Keratinocyte (primary cell): ENCODE measurements at regions not wholly inside any gene's neighbourhood (a gene's known extent, or its start where the extent isn't known, plus 50 kb on each side); places are given as distances from the start of the nearest gene placed in this dataset.

Source experiments
- DNase-seq: peaks from one replicate; pipeline ENCODE4 v3.0.0-alpha.2; 2011; ENCODE audit warnings: low read depth, missing footprints, low spot score
- FAIRE-seq: peaks from 2 replicates; lab custom pipeline; 2011; peaks lifted over from hg19 to GRCh38; lab: Jason Lieb, UNC
- H2AFZ ChIP-seq: 2 replicates; pipeline ENCODE4 v1.6.0; 2012; ENCODE audit warnings: low read length, control low read depth, inconsistent platforms; ENCODE audit not compliant: control insufficient read depth
- H3K27ac ChIP-seq: 2 replicates; pipeline ENCODE4 v1.5.1; 2011; ENCODE audit warnings: low read length; ENCODE audit not compliant: control insufficient read depth, insufficient read depth
- H3K27me3 ChIP-seq: 3 replicates; pipeline ENCODE4 v1.6.0; 2011; ENCODE audit warnings: low read length; ENCODE audit not compliant: control insufficient read depth, insufficient read depth; ENCODE audit errors: extremely low read depth
- H3K36me3 ChIP-seq, 2 experiments: 2 replicates in 1 of 2; 3 replicates in 1 of 2; pipeline ENCODE4 v1.5.1; 2011; ENCODE audit warnings: low read length in 2 of 2, mild to moderate bottlenecking in 1 of 2; ENCODE audit not compliant: control insufficient read depth in 2 of 2, insufficient read depth in 2 of 2; ENCODE audit errors: extremely low read depth in 1 of 2
- H3K4me1 ChIP-seq: 3 replicates; pipeline ENCODE4 v1.5.1; 2011; ENCODE audit warnings: low read length; ENCODE audit not compliant: control insufficient read depth, insufficient read depth; ENCODE audit errors: extremely low read depth
- H3K4me2 ChIP-seq: 3 replicates; pipeline ENCODE4 v1.6.0; 2011; ENCODE audit warnings: low read depth, low read length; ENCODE audit not compliant: control insufficient read depth, insufficient read depth; ENCODE audit errors: extremely low read depth
- H3K4me3 ChIP-seq, 3 experiments: fragments of 200-600 bp in 1 of 3; sonication (generic) in 1 of 3; 2 replicates in 2 of 3; 3 replicates in 1 of 3; pipeline ENCODE4 v1.5.1; 2011 to 2016; ENCODE audit warnings: low read length in 3 of 3, mild to moderate bottlenecking in 3 of 3, control low read depth in 2 of 3, inconsistent platforms in 1 of 3, low read depth in 1 of 3, mixed read lengths in 1 of 3, mixed run types in 1 of 3, moderate library complexity in 1 of 3; ENCODE audit not compliant: control insufficient read depth in 2 of 3, insufficient read depth in 2 of 3; ENCODE audit errors: extremely low read depth in 1 of 3
- H3K79me2 ChIP-seq: 2 replicates; pipeline ENCODE4 v1.6.0; 2012; ENCODE audit warnings: low read length; ENCODE audit not compliant: control insufficient read depth, insufficient read depth
- H3K9ac ChIP-seq: 3 replicates; pipeline ENCODE4 v1.6.0; 2011; ENCODE audit warnings: low read length; ENCODE audit not compliant: control insufficient read depth, insufficient read depth; ENCODE audit errors: extremely low read depth
- H3K9me1 ChIP-seq: 3 replicates; pipeline ENCODE4 v1.6.0; 2011; ENCODE audit warnings: low read length; ENCODE audit not compliant: control insufficient read depth, insufficient read depth; ENCODE audit errors: extremely low read depth
- H3K9me3 ChIP-seq: 2 replicates; pipeline ENCODE4 v1.5.1; 2012; ENCODE audit warnings: low read depth, low read length; ENCODE audit not compliant: control insufficient read depth
- H4K20me1 ChIP-seq: 3 replicates; pipeline ENCODE4 v1.6.0; 2011; ENCODE audit warnings: low read length; ENCODE audit not compliant: control insufficient read depth, insufficient read depth; ENCODE audit errors: extremely low read depth
- EZH2 ChIP-seq: IDR thresholded peaks from one replicate; pipeline ENCODE4 v1.6.1; 2012; ENCODE audit warnings: inconsistent platforms, mild to moderate bottlenecking, low read length, moderate library complexity
- dilution Hi-C: fragments of 300-500 bp; cut with MboI; formaldehyde crosslinking; loops from one replicate; pipeline ENCODE4 v1.7.0; 2020; ENCODE audit warnings: low sequenced_read_pairs; ENCODE audit not compliant: extremely low pct_ligation_motif_present
- TF ChIP-seq, protein P1 (sequence below), 3 experiments: IDR thresholded peaks in 1 of 3; conservative IDR thresholded peaks in 1 of 3; optimal IDR thresholded peaks in 1 of 3; 2 replicates in 2 of 3; 3 replicates in 1 of 3; pipeline versions ENCODE3 to v1.5.1; 2011; ENCODE audit warnings: low read length in 3 of 3, mild to moderate bottlenecking in 3 of 3, moderate library complexity in 2 of 3, control low read depth in 1 of 3, inconsistent platforms in 1 of 3; ENCODE audit not compliant: insufficient read depth in 2 of 3; ENCODE audit errors: extremely low read depth in 1 of 3

DNA sequence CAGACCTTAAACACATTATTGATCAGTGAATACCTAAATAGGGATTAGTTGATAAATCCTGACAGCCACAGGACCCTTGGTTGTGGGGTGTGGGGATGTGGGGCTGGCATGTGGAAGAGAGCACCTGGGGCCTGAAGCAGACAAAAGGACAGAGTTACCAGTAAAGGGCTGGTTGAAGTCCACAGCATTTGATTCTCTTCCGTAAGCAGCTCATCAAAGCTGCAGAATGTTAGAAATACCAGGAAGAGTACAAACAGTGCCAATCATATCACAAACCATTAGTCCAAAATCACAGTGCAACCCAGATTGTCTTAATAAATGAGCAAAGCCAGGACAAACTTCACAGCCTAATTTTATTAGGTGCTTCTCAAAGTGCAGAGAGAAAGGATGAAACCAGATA is 92.5 kb upstream of the KL start:
- FAIRE-seq, result no peak
- Histone ChIP-seq H3K79me2 (no peaks in the 10 kb centered on the region), H3K9me1 (no peaks in the 10 kb centered on the region), H2AFZ (no peak overlapping the region), H3K4me3 (no peak overlapping the region), H3K9ac (no peak overlapping the region), H4K20me1 (no peaks in the 10 kb centered on the region), H3K4me2 (no peak overlapping the region), H3K4me1 (no peaks in the 10 kb centered on the region), H3K27ac (no peak overlapping the region), H3K36me3 (no peaks in the 10 kb centered on the region), H3K27me3 (no peaks in the 10 kb centered on the region), H3K9me3 (no peaks in the 10 kb centered on the region)
- no peak for TF ChIP-seq EZH2
- DNase-seq, result no peak
- dilution Hi-C loops, result no loop called here

DNA sequence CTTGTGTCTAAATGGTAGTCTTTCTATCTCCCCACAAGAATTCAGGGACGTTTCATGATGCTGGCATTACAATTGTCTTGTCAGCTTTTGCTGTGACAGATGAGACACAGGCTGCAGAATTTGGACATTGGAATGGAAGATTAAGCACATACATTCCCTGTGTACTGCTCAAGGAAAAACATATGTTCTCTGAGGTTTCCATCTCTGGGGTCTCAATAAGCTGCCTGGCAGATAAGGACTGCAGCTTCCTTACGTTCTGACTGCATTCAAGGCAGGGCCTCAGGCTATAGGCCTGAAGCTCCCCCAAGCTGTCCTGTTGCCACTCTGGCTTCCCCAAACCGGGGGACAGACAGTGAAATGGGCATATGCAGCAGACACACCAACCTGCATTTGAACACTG is 91.3 kb upstream of the KL start:
- Histone ChIP-seq H3K27ac (no peak overlapping the region), H3K4me2 (no peak overlapping the region), H3K79me2 (no peaks in the 10 kb centered on the region), H3K4me1 (no peaks in the 10 kb centered on the region), H3K27me3 (no peaks in the 10 kb centered on the region), H3K4me3 (no peak overlapping the region), H4K20me1 (no peaks in the 10 kb centered on the region), H3K9me3 (no peaks in the 10 kb centered on the region), H3K9me1 (no peaks in the 10 kb centered on the region), H3K9ac (no peak overlapping the region), H3K36me3 (no peaks in the 10 kb centered on the region), H2AFZ (no peak overlapping the region)
- FAIRE-seq (no peak), DNase-seq (no peak)
- no peak for TF ChIP-seq EZH2
- TF ChIP-seq, protein P1, sequence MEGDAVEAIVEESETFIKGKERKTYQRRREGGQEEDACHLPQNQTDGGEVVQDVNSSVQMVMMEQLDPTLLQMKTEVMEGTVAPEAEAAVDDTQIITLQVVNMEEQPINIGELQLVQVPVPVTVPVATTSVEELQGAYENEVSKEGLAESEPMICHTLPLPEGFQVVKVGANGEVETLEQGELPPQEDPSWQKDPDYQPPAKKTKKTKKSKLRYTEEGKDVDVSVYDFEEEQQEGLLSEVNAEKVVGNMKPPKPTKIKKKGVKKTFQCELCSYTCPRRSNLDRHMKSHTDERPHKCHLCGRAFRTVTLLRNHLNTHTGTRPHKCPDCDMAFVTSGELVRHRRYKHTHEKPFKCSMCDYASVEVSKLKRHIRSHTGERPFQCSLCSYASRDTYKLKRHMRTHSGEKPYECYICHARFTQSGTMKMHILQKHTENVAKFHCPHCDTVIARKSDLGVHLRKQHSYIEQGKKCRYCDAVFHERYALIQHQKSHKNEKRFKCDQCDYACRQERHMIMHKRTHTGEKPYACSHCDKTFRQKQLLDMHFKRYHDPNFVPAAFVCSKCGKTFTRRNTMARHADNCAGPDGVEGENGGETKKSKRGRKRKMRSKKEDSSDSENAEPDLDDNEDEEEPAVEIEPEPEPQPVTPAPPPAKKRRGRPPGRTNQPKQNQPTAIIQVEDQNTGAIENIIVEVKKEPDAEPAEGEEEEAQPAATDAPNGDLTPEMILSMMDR (optimal IDR thresholded peaks at IDR 0.05 in 1 of 3, IDR thresholded peaks at IDR 0.05 in 1 of 3, conservative IDR thresholded peaks at IDR 0.05 in 1 of 3; ENCODE audit: extremely low read depth in 1 of 3, insufficient read depth in 2 of 3, low read length in 3 of 3), result no peak
- dilution Hi-C loops, result no loop called here

- no peak for DNase-seq
- no peaks in the 10 kb centered on the region for H3K36me3 ChIP-seq
- H3K9ac ChIP-seq, result no peak overlapping the region
- H3K4me3 ChIP-seq, result no peak overlapping the region
- no peaks in the 10 kb centered on the region for H3K9me3 ChIP-seq
- dilution Hi-C loops, result no loop called here
- no peaks in the 10 kb centered on the region for H4K20me1 ChIP-seq
- FAIRE-seq, result no peak
- no peak overlapping the region for H3K4me2 ChIP-seq
- no peaks in the 10 kb centered on the region for H3K4me1 ChIP-seq
- no peak for TF ChIP-seq EZH2
- TF ChIP-seq, protein P1 (optimal IDR thresholded peaks at IDR 0.05 in 1 of 3, IDR thresholded peaks at IDR 0.05 in 1 of 3, conservative IDR thresholded peaks at IDR 0.05 in 1 of 3; ENCODE audit: extremely low read depth in 1 of 3, insufficient read depth in 2 of 3, low read length in 3 of 3), result no peak
- no peaks in the 10 kb centered on the region for H3K27me3 ChIP-seq
- no peak overlapping the region for H2AFZ ChIP-seq
- no peaks in the 10 kb centered on the region for H3K79me2 ChIP-seq
- no peak overlapping the region for H3K27ac ChIP-seq
- H3K9me1 ChIP-seq, result no peaks in the 10 kb centered on the region
Measured at GRCh38 chr13:32925506-32925905, 90.7 kb upstream of the KL start.
